Loucy (cell line): ENCODE measurements at regions not wholly inside any gene's neighbourhood (a gene's known extent, or its start where the extent isn't known, plus 50 kb on each side); places are given as distances from the start of the nearest gene placed in this dataset.

ENCODE experiments used
- H2AFZ ChIP-seq: fragments of 200-600 bp; sonication (generic); 2 replicates; pipeline ENCODE4 v1.6.0; 2016; ENCODE audit warnings: antibody characterized with exemption, mild to moderate bottlenecking, low read length, moderate library complexity
- H3F3A ChIP-seq: fragments of 200-600 bp; 2 replicates; pipeline ENCODE4 v1.6.0; 2016; ENCODE audit warnings: antibody characterized with exemption, low read depth, mild to moderate bottlenecking
- H3K27me3 ChIP-seq: fragments of 200-600 bp; sonication (generic); 2 replicates; pipeline ENCODE4 v1.6.1; 2014; ENCODE audit warnings: low read length, mild to moderate bottlenecking; ENCODE audit not compliant: insufficient read depth, poor library complexity, severe bottlenecking
- H3K36me3 ChIP-seq: fragments of 200-600 bp; sonication (generic); 2 replicates; pipeline ENCODE4 v1.6.1; 2016; ENCODE audit warnings: low read length; ENCODE audit not compliant: insufficient read depth
- H3K4me1 ChIP-seq: fragments of 200-600 bp; sonication (generic); 2 replicates; pipeline ENCODE4 v1.5.1; 2014; ENCODE audit warnings: low read length, mild to moderate bottlenecking; ENCODE audit not compliant: insufficient read depth, poor library complexity, severe bottlenecking
- H3K4me2 ChIP-seq: fragments of 200-600 bp; sonication (generic); 2 replicates; pipeline ENCODE4 v1.6.0; 2014; ENCODE audit warnings: antibody characterized with exemption, low read length, low read depth, mild to moderate bottlenecking; ENCODE audit not compliant: poor library complexity, severe bottlenecking
- H3K4me3 ChIP-seq: fragments of 200-600 bp; sonication (generic); 2 replicates; pipeline ENCODE4 v1.5.1; 2014; ENCODE audit warnings: low read length, mild to moderate bottlenecking, mixed read lengths; ENCODE audit not compliant: poor library complexity, severe bottlenecking
- H3K79me2 ChIP-seq: fragments of 200-600 bp; sonication (generic); 2 replicates; pipeline ENCODE4 v1.6.1; 2014; ENCODE audit warnings: low read length; ENCODE audit not compliant: insufficient read depth
- H3K9ac ChIP-seq: fragments of 200-600 bp; sonication (generic); 2 replicates; pipeline ENCODE4 v1.6.0; 2014; ENCODE audit warnings: mild to moderate bottlenecking, low read depth, low read length, moderate library complexity; ENCODE audit not compliant: poor library complexity, severe bottlenecking
- H3K9me2 ChIP-seq: fragments of 200-600 bp; sonication (generic); replicated peaks from 2 replicates; pipeline ENCODE4 v1.6.1; 2016; ENCODE audit warnings: low read depth, low read length, mixed read lengths
- H3K9me3 ChIP-seq: fragments of 200-600 bp; sonication (generic); 2 replicates; pipeline ENCODE4 v1.6.1; 2014; ENCODE audit warnings: mild to moderate bottlenecking, antibody characterized with exemption, low read length, low read depth; ENCODE audit not compliant: insufficient read depth
- H4K20me1 ChIP-seq: fragments of 200-600 bp; sonication (generic); 2 replicates; pipeline ENCODE4 v1.6.0; 2014; ENCODE audit warnings: antibody characterized with exemption, low read length, mild to moderate bottlenecking; ENCODE audit not compliant: insufficient read depth, poor library complexity, severe bottlenecking
- EZH2phosphoT487 ChIP-seq: fragments of 200-600 bp; IDR thresholded peaks from 2 replicates; pipeline ENCODE4 v1.6.1; 2018; ENCODE audit warnings: antibody characterized with exemption, mild to moderate bottlenecking, moderate library complexity, borderline replicate concordance
- TF ChIP-seq, protein P1 (sequence below): fragments of 200-600 bp; sonication (generic); conservative IDR thresholded peaks from 2 replicates; pipeline ENCODE4 v1.5.1; 2014; ENCODE audit warnings: mild to moderate bottlenecking, antibody characterized with exemption, low read length

- peaks cover 24% of the 10 kb centered on the region; the same call in 1 of the 2 replicates for H3K9me3 ChIP-seq
- peak; percentile 60; the same call in 1 of the 2 replicates for TF ChIP-seq EZH2phosphoT487
- TF ChIP-seq, protein P1, sequence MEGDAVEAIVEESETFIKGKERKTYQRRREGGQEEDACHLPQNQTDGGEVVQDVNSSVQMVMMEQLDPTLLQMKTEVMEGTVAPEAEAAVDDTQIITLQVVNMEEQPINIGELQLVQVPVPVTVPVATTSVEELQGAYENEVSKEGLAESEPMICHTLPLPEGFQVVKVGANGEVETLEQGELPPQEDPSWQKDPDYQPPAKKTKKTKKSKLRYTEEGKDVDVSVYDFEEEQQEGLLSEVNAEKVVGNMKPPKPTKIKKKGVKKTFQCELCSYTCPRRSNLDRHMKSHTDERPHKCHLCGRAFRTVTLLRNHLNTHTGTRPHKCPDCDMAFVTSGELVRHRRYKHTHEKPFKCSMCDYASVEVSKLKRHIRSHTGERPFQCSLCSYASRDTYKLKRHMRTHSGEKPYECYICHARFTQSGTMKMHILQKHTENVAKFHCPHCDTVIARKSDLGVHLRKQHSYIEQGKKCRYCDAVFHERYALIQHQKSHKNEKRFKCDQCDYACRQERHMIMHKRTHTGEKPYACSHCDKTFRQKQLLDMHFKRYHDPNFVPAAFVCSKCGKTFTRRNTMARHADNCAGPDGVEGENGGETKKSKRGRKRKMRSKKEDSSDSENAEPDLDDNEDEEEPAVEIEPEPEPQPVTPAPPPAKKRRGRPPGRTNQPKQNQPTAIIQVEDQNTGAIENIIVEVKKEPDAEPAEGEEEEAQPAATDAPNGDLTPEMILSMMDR: no peak
- H3K79me2 ChIP-seq: no peaks in the 10 kb centered on the region
- peaks cover 18% of the 10 kb centered on the region for H3K27me3 ChIP-seq
- H3K36me3 ChIP-seq: no peaks in the 10 kb centered on the region
- peak overlapping the region; percentile 11 for H3K4me3 ChIP-seq
- H3K4me1 ChIP-seq: peaks cover 21% of the 10 kb centered on the region
- no peaks in the 10 kb centered on the region for H4K20me1 ChIP-seq
- no peak overlapping the region for H3K9ac ChIP-seq
- H3K9me2 ChIP-seq: no peaks in the 10 kb centered on the region
- no peaks in the 10 kb centered on the region for H3F3A ChIP-seq
- H3K4me2 ChIP-seq: peak overlapping the region; percentile 55
- no peak overlapping the region for H2AFZ ChIP-seq
Observed at GRCh38 chr18:70672581-70672980, 383.7 kb downstream of the SOCS6 start.

DNA sequence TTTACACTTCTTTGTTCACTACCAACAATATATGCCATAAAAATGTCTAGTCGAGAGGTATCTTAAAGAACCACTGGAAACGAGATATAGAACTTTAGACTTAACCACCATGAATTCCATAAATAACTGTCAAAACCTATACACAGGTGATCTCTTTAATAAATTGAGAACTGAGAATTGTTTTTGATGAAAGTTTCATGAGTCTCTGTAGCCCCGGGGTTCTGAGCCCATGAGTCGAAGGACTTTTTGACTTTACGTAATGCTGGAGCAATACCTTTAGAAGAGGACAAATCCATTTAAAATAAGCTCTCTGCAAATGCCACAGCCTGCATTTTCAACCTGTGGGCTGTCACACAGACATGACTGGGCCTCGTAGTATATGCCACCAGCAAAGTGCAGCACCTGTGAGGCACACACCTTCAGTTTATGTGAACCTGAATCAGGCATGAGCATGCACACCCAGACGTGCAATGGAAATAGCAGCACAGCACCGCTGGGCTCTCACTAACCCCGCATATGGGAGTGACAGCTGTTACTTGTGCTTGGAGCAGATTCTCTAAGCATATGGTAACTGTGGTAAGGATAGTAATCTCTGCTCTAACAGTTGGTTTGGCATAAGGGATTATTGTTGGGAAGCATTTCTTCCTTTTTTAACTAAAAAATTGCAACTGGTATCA, 383.2 kb downstream of the SOCS6 start:
- Histone ChIP-seq H3K9ac (no peak overlapping the region), H3F3A (no peaks in the 10 kb centered on the region), H3K4me1 (peaks cover 21% of the 10 kb centered on the region), H3K9me2 (no peaks in the 10 kb centered on the region), H3K36me3 (no peaks in the 10 kb centered on the region), H3K79me2 (no peaks in the 10 kb centered on the region), H3K4me2 (peak overlapping the region; percentile 55), H3K27me3 (peaks cover 18% of the 10 kb centered on the region), H2AFZ (no peak overlapping the region), H3K4me3 (peak overlapping the region; percentile 11), H4K20me1 (no peaks in the 10 kb centered on the region), H3K9me3 (peaks cover 24% of the 10 kb centered on the region; the same call in 1 of the 2 replicates)
- no peak for TF ChIP-seq EZH2phosphoT487
- TF ChIP-seq, protein P1: no peak

DNA sequence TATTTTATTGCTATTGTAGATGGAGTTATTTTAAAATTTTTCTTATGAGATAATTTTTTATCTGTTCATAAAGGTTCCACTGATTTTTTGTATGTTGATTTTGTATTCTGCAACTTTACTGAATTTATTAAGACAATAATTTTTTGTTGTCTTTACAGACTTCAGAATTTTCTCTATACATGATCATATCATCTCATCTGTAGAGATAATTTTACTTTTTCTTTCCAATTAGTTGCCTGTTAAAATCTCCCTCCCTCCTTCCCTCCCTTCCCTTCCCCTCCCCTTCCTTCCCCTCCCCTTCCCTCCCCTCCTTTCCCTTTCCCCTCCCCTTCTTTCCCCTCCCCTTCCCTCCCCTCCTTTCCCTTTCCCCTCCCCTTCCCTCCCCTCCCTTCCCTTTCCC, 378.1 kb downstream of the SOCS6 start:
- H3F3A ChIP-seq: no peaks in the 10 kb centered on the region
- peaks cover 24% of the 10 kb centered on the region; the same call in 1 of the 2 replicates for H3K9me3 ChIP-seq
- H4K20me1 ChIP-seq: no peaks in the 10 kb centered on the region
- H3K4me2 ChIP-seq: no peak overlapping the region
- no peaks in the 10 kb centered on the region for H3K36me3 ChIP-seq
- H3K9ac ChIP-seq: no peak overlapping the region
- H2AFZ ChIP-seq: no peak overlapping the region
- no peak overlapping the region for H3K4me3 ChIP-seq
- no peak for TF ChIP-seq EZH2phosphoT487
- TF ChIP-seq, protein P1: no peak
- H3K9me2 ChIP-seq: no peaks in the 10 kb centered on the region
- peaks cover 18% of the 10 kb centered on the region for H3K27me3 ChIP-seq
- peaks cover 15% of the 10 kb centered on the region for H3K4me1 ChIP-seq
- no peaks in the 10 kb centered on the region for H3K79me2 ChIP-seq
